ENCODE measurements at regions not wholly inside any gene's neighbourhood (a gene's known extent, or its start where the extent isn't known, plus 50 kb on each side); places are given as distances from the start of the nearest gene placed in this dataset.

- no peak for TF ChIP-seq CTCF (IDR thresholded peaks at IDR 0.05; ENCODE audit: extremely low read depth, missing control alignments)
- DNase-seq (ENCODE audit: low spot score) = no peak
These were observed 485.3 kb upstream of the SMIM21 start for GRCh38 chr18:75912829-75913228.

GRCh38 chr18:75904416-75904815 lies 476.9 kb upstream of the SMIM21 start:
- TF ChIP-seq CTCF (IDR thresholded peaks at IDR 0.05; ENCODE audit: extremely low read depth, missing control alignments) = no peak
- no peak for DNase-seq (ENCODE audit: low spot score)

GRCh38 chr18:75898651-75899050 lies 471.1 kb upstream of the SMIM21 start:
- no peak for DNase-seq (ENCODE audit: low spot score)
- TF ChIP-seq CTCF (IDR thresholded peaks at IDR 0.05; ENCODE audit: extremely low read depth, missing control alignments) = no peak

- no peak for DNase-seq (ENCODE audit: low spot score)
- no peak for TF ChIP-seq CTCF (IDR thresholded peaks at IDR 0.05; ENCODE audit: extremely low read depth, missing control alignments)
These were observed 469.9 kb upstream of the SMIM21 start for GRCh38 chr18:75897386-75897785.

- no peak for DNase-seq (ENCODE audit: low spot score)
These were observed 469.4 kb upstream of the SMIM21 start for GRCh38 chr18:75896865-75897264.

GRCh38 chr18:75895135-75895534 lies 467.6 kb upstream of the SMIM21 start:
- TF ChIP-seq CTCF (IDR thresholded peaks at IDR 0.05; ENCODE audit: extremely low read depth, missing control alignments) = no peak
- no peak for DNase-seq (ENCODE audit: low spot score)

More at GRCh38 chr18:75896865-75897264, 469.4 kb upstream of the SMIM21 start:
- no peak for TF ChIP-seq CTCF (IDR thresholded peaks at IDR 0.05; ENCODE audit: extremely low read depth, missing control alignments)

- no peak for DNase-seq (ENCODE audit: low spot score)
- no peak for TF ChIP-seq CTCF (IDR thresholded peaks at IDR 0.05; ENCODE audit: extremely low read depth, missing control alignments)
These were observed 457.2 kb upstream of the SMIM21 start for GRCh38 chr18:75884728-75885127.

All from GM20000 (cell line).